GM21723 (cell line): ENCODE measurements at regions not wholly inside any gene's neighbourhood (a gene's known extent, or its start where the extent isn't known, plus 50 kb on each side); places are given as distances from the start of the nearest gene placed in this dataset.

Experiments
- ATAC-seq: cut with Tn5 transposase; IDR thresholded peaks from one replicate; pipeline ENCODE4 v1.9.1; 2021; ENCODE audit warnings: mild to moderate bottlenecking, moderate library complexity; ENCODE audit not compliant: unreplicated experiment

- ATAC-seq: no peak
Measured at GRCh38 chr4:18381186-18381585, 359.6 kb upstream of the LCORL start.

- no peak for ATAC-seq
Measured at GRCh38 chr4:18369561-18369960, 348.0 kb upstream of the LCORL start.

GRCh38 chr4:18366892-18367291 is 345.3 kb upstream of the LCORL start:
- peak; percentile 97 for ATAC-seq

- no peak for ATAC-seq
Measured at GRCh38 chr4:18366136-18366535, 344.6 kb upstream of the LCORL start.

- ATAC-seq: no peak
Measured at GRCh38 chr4:18343581-18343980, 322.0 kb upstream of the LCORL start.

- ATAC-seq: no peak
Measured at GRCh38 chr4:18342847-18343246, 321.3 kb upstream of the LCORL start.

- no peak for ATAC-seq
Measured at GRCh38 chr4:18321956-18322530, 300.5 kb upstream of the LCORL start.

- ATAC-seq: no peak
Measured at GRCh38 chr4:18319431-18319830, 297.9 kb upstream of the LCORL start.

- ATAC-seq: no peak
Measured at GRCh38 chr4:18318682-18319388, 297.3 kb upstream of the LCORL start.

GRCh38 chr4:18314731-18315130 is 293.2 kb upstream of the LCORL start:
- ATAC-seq: no peak

GRCh38 chr4:18297684-18298083 is 276.1 kb upstream of the LCORL start:
- no peak for ATAC-seq

GRCh38 chr4:18296411-18296810 is 274.9 kb upstream of the LCORL start:
- ATAC-seq: no peak

- ATAC-seq: no peak
Measured at GRCh38 chr4:18294846-18295245, 273.3 kb upstream of the LCORL start.

- ATAC-seq: no peak
Measured at GRCh38 chr4:18294021-18294420, 272.5 kb upstream of the LCORL start.

GRCh38 chr4:18292411-18292810 is 270.9 kb upstream of the LCORL start:
- ATAC-seq: no peak

GRCh38 chr4:18291981-18292380 is 270.4 kb upstream of the LCORL start:
- ATAC-seq: no peak

- ATAC-seq: no peak
Measured at GRCh38 chr4:18291256-18291655, 269.7 kb upstream of the LCORL start.

- ATAC-seq: no peak
Measured at GRCh38 chr4:18285357-18285756, 263.8 kb upstream of the LCORL start.

- ATAC-seq: no peak
Measured at GRCh38 chr4:18278244-18278643, 256.7 kb upstream of the LCORL start.

- no peak for ATAC-seq
Measured at GRCh38 chr4:18262832-18263231, 241.3 kb upstream of the LCORL start.

- ATAC-seq: no peak
Measured at GRCh38 chr4:18252052-18252451, 230.5 kb upstream of the LCORL start.

GRCh38 chr4:18250564-18250963 is 229.0 kb upstream of the LCORL start:
- ATAC-seq: no peak

GRCh38 chr4:18248611-18249010 is 227.1 kb upstream of the LCORL start:
- no peak for ATAC-seq
